ENCODE measurements at regions not wholly inside any gene's neighbourhood (a gene's known extent, or its start where the extent isn't known, plus 50 kb on each side); places are given as distances from the start of the nearest gene placed in this dataset.
"Not testable (repeated sequence)": the region's sequence is repeated elsewhere in the genome, so short reads cannot be mapped to it uniquely, and the experiment has no call there.

GRCh38 chr2:101645886-101646285 lies 51.6 kb upstream of the MAP4K4 start:
- DNase-seq (ENCODE audit: low read depth), result not testable (repeated sequence)

GRCh38 chr2:101644842-101645383 lies 52.6 kb upstream of the MAP4K4 start:
- no peak for DNase-seq (ENCODE audit: low read depth)

- DNase-seq (ENCODE audit: low read depth), result no peak
These were observed 54.4 kb upstream of the MAP4K4 start for GRCh38 chr2:101643004-101643524.

- DNase-seq (ENCODE audit: low read depth), result no peak
These were observed 58.5 kb upstream of the MAP4K4 start for GRCh38 chr2:101638817-101639605.

- DNase-seq (ENCODE audit: low read depth), result no peak
These were observed 59.3 kb upstream of the MAP4K4 start for GRCh38 chr2:101638181-101638711.

- no peak for DNase-seq (ENCODE audit: low read depth)
These were observed 67.1 kb upstream of the MAP4K4 start for GRCh38 chr2:101630224-101630949.

- DNase-seq (ENCODE audit: low read depth), result no peak
These were observed 69.5 kb upstream of the MAP4K4 start for GRCh38 chr2:101628030-101628392.

GRCh38 chr2:101627285-101628029 lies 70.0 kb upstream of the MAP4K4 start:
- no peak for DNase-seq (ENCODE audit: low read depth)

- not testable (repeated sequence) for DNase-seq (ENCODE audit: low read depth)
These were observed 71.7 kb upstream of the MAP4K4 start for GRCh38 chr2:101625814-101626213.

- DNase-seq (ENCODE audit: low read depth), result peak; percentile 14
These were observed 72.1 kb upstream of the MAP4K4 start for GRCh38 chr2:101625387-101625786.

- DNase-seq (ENCODE audit: low read depth), result no peak
These were observed 72.7 kb upstream of the MAP4K4 start for GRCh38 chr2:101624706-101625332.

- no peak for DNase-seq (ENCODE audit: low read depth)
These were observed 74.4 kb upstream of the MAP4K4 start for GRCh38 chr2:101623031-101623521.

GRCh38 chr2:101622210-101623030 lies 75.1 kb upstream of the MAP4K4 start:
- no peak for DNase-seq (ENCODE audit: low read depth)

- DNase-seq (ENCODE audit: low read depth), result peak; percentile 94
These were observed 78.3 kb upstream of the MAP4K4 start for GRCh38 chr2:101619191-101619591.

- peak; percentile 41 for DNase-seq (ENCODE audit: low read depth)
These were observed 79.7 kb upstream of the MAP4K4 start for GRCh38 chr2:101617796-101618195.

GRCh38 chr2:101617188-101617587 lies 80.3 kb upstream of the MAP4K4 start:
- DNase-seq (ENCODE audit: low read depth), result peak; percentile 95

GRCh38 chr2:101614127-101614759 lies 83.3 kb upstream of the MAP4K4 start:
- DNase-seq (ENCODE audit: low read depth), result no peak

- DNase-seq (ENCODE audit: low read depth), result no peak
These were observed 84.3 kb upstream of the MAP4K4 start for GRCh38 chr2:101613056-101613704.

- DNase-seq (ENCODE audit: low read depth), result no peak
These were observed 85.5 kb upstream of the MAP4K4 start for GRCh38 chr2:101612019-101612418.
